NCI-H345 (cell line): ENCODE measurements at regions not wholly inside any gene's neighbourhood (a gene's known extent, or its start where the extent isn't known, plus 50 kb on each side); places are given as distances from the start of the nearest gene placed in this dataset.
"Not testable (repeated sequence)": the region's sequence is repeated elsewhere in the genome, so short reads cannot be mapped to it uniquely, and the experiment has no call there.

Experiments
- DNase-seq: peaks from one replicate; lab custom pipeline; 2025; lab: John Stamatoyannopoulos, UW

DNA sequence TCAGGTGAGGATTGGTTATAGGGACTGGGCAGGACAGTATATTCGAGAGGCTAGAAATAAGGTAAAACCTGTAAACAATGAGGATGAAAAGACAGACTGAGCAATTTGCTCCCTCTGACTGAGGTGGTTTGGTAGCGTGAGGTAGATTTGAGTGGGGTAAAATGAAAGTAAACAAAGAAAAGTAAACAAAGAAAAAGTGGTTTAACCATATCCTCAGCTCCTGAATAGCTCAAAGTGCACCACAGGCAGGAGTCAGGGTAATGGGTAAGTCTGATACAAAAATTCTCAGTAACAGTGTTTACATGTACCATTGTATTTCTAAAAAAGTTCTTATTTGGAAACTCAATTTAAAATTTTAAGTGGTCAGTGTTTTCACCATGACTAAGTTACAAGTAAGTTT is 203.1 kb upstream of the ARRDC3 start:
- peak; percentile 4 for DNase-seq

DNA sequence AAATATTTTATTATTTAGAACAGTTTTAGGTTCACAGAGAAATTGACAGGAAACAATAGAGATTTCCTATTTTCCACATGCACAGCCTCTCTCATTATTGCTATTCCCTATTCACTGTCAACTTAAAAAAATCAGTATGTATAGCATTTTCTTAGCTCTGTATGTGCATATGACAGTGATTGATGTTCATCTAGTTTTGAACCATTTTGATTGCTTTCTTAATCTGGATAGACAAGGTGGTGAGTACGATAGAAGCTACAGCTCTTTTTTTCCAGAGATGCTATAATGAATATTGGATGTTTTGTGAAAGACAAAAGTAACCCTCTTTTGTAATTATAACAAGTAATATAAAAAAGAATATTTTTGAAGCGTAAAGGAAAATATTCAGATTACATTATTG is 201.2 kb upstream of the ARRDC3 start:
- no peak for DNase-seq

DNA sequence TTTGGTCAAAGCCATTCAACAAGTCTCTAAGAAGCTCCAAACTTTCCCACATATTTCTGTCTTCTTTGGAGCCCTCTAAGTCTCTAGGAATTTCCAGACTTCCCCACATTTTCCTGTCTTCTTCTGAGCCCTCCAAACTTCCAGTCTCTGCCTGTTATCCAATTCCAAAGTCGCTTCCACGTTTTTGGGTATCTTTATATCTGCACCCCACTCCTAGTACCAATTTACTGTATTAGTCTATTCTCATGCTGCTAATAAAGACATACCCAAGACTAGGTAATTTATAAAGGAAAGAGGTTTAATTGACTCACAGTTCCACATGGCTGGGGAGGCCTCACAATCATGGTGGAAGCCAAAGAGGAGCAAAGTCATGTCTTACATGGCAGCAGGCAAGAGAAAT is 182.9 kb upstream of the ARRDC3 start:
- DNase-seq: not testable (repeated sequence)

- DNase-seq: peak; percentile 25
These were observed 179.8 kb upstream of the ARRDC3 start for GRCh38 chr5:91562922-91563321.

GRCh38 chr5:91541696-91542095 is 158.6 kb upstream of the ARRDC3 start:
- no peak for DNase-seq

GRCh38 chr5:91538179-91538578 is 155.1 kb upstream of the ARRDC3 start:
- DNase-seq: no peak

DNA sequence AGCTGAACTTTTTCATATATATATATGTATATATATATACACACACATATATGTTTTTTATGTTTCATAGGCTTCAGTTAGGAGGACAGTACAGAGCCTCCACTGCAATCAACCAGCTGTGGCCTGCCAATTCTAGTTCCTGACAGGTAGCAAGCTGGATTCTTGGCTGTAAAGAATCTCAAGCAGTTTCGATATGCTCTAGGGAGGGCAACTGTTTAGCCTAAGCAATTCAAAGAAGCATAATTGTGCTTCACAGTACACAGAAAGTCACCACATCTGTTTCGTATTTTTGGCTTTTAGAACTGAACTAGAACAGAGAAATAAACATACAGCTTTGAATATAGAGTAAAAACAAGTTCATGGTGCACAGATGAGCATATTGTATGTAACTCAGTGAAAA is 152.4 kb upstream of the ARRDC3 start:
- no peak for DNase-seq

GRCh38 chr5:91534332-91534731 is 151.2 kb upstream of the ARRDC3 start:
- DNase-seq: no peak

DNA sequence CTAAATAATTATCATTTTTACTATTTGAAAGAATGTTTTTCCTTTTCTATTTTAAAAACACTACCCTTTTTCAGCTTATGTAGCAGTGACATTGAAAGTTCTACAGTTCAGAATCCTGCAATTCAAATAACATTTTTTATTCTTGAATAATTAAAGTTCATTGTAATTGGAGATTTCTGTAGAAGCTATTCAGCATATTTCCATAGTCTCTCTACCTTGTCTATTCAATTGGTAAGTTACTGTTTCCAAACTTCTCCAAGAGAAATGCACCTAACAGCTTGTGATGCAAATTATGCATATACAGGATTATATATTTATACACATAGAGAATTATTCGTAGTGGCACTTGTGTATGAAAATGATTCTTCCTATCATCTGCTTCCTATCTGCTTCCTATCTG is 149.7 kb upstream of the ARRDC3 start:
- DNase-seq: no peak

DNA sequence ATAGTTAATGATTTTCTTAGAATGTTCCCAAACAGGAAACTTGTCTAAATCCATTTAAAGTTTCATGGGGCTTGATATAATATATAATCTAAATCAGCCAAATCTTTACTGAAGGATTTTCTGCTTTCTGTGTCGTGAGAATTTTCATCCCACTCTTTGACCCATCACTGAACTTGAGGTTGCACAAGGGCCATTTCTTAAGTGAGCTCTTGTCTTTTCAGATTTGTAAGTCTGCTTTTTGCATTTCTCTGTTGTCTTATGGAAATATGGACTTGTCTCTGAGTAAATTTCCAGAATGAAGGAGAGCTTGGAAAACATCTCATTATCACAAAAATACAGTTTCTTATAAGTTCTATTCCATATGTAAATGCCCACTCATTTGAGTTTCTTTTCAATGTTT is 149.2 kb upstream of the ARRDC3 start:
- DNase-seq: no peak

- peak; percentile 4 for DNase-seq
These were observed 145.7 kb upstream of the ARRDC3 start for GRCh38 chr5:91528831-91529230.

GRCh38 chr5:91521785-91522184 is 138.7 kb upstream of the ARRDC3 start:
- no peak for DNase-seq

GRCh38 chr5:91521334-91521733 is 138.2 kb upstream of the ARRDC3 start:
- no peak for DNase-seq

DNA sequence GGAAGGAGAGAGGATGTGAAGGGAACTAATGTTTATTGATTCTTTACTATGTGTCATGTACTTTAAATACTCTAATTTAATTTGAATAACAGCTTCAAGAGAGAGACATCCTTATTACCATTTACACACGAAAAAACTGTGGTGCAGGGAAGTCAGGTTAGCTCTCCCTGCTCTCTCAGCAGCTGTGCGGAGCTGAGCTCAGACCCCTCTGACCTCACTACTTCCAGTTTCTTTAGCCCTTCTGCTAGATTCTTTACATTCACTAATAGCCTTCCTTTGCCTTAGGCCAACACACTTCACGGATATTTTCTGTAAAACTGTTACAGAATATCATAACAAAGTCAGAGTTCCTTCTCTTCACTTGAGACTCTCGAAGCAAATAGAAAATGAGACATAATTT is 131.3 kb upstream of the ARRDC3 start:
- no peak for DNase-seq

DNA sequence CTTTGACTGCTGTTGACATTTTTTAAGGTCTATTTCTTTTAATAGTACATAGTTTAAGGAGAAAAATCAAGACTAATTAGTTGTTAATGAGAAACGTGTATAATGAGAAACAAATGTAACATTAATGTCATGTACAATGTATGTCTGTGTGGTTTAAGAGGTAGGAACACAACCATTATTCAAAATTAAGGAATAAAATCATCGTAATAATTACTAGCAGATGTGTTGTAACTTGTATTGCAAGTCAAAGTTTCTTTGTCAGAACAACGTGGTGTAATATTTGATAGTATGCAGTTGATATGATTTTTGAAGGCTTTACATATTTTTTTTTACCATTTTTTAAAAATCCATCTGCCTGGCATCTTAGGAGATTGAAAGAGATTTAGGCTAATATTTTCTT is 120.2 kb upstream of the ARRDC3 start:
- DNase-seq: no peak

GRCh38 chr5:91500758-91501157 is 117.6 kb upstream of the ARRDC3 start:
- no peak for DNase-seq

DNA sequence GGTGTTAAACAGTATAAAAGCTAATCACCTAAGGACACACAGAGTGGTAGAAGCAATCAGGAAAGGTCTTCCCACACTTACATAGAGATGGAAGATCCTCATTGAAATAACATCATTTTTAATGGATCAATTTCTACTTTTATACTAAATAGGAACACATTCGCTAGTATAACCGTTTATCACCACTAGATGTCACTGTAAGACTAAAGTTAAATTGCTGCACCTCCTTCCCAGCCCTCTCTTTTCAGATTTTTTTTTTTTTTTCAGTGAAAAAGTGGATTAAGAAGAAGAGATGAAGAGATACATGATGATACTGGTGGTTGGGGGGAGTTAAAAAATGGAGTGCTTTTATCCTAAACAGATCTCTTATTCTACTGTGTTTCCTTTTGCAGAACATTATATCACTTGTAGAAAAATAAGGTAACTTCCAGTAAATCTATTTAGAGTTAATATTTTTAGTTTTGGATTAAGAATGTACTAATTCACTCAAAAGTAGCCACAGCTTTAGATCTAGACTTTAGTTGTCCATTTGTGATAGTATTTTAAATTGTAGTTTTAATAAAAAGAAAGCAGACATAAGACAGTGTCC is 116.9 kb upstream of the ARRDC3 start:
- DNase-seq: peak; percentile 27

DNA sequence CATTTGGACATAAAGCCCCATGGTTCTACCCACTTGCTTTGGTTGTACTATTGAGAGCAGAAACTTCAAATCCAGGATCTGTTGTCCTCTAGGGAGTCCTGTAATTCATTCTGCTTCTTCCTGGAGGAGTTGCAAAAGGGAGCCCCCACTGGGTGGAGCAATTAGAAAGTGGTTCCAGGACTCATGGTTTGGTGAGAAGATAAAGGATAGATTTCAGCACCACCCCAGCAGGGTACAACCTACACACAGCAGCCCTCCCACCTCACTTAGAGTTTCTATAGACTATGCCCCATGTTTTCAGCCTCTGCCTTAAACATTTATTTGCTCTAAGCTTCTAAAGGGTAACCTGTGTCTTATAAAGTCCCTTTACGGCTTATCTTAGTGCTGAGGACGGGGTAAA is 112.6 kb upstream of the ARRDC3 start:
- DNase-seq: no peak

GRCh38 chr5:91494447-91494996 is 111.4 kb upstream of the ARRDC3 start:
- no peak for DNase-seq

DNA sequence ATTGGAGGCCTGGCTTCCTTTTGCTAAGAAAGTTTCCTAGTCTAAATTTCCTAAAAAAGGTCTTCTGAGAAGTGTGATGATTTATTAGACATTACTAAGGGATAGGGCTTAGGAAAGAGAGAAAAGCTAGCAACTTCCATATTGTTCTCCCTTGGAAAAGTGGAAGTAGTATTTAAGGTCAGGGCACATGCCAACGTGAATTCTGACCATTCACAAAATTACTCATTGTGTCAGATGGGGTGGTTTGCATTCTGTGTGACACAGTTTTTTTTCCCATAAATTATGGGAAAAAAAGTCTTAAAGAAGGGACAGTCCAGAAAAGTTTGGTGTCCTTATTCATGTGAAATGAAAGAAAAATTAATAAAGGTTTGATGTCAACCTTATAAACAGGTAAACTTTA is 110.0 kb upstream of the ARRDC3 start:
- no peak for DNase-seq

- no peak for DNase-seq
These were observed 108.1 kb upstream of the ARRDC3 start for GRCh38 chr5:91491229-91491628.

DNA sequence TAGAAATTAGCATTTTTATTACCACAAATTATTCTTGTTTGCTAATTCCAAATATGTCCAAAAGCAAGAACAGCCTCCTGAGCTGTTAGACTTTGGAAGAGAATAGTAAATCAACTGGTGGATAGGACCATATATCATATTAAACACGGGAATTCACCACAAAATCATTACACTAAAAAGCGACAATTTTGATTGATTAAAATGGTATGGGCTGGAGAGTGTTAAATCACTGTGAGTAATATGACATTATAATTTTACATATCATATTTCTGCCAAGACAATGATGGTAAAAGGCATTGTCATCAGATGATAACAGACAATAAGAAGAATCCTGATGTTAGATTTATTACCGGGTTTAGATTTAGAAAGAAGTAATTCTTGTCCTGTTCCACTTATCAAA is 107.2 kb upstream of the ARRDC3 start:
- DNase-seq: no peak

DNA sequence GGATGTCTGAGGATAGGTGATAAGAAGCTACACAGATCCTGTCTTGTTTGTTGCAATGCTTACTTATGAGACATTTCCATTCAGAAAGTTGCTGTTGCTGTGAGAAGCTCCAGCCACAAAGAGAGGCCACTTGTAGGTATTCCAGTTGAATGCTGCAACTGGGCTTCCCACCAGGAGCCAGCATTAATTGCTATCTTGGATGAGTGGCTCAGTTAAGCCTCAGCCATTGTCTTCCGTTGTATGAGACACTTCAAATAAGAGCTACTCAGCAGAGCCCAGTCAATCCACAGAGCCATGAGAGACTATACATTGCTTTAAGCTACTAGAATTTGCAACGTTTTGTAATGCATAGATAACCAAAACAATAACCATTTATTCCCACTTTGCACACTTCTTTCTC is 104.3 kb upstream of the ARRDC3 start:
- peak; percentile 70 for DNase-seq

- no peak for DNase-seq
These were observed 103.5 kb upstream of the ARRDC3 start for GRCh38 chr5:91486638-91487037.

GRCh38 chr5:91484662-91485061 is 101.5 kb upstream of the ARRDC3 start:
- DNase-seq: no peak
